ENCODE measurements at regions not wholly inside any gene's neighbourhood (a gene's known extent, or its start where the extent isn't known, plus 50 kb on each side); places are given as distances from the start of the nearest gene placed in this dataset.

DNA sequence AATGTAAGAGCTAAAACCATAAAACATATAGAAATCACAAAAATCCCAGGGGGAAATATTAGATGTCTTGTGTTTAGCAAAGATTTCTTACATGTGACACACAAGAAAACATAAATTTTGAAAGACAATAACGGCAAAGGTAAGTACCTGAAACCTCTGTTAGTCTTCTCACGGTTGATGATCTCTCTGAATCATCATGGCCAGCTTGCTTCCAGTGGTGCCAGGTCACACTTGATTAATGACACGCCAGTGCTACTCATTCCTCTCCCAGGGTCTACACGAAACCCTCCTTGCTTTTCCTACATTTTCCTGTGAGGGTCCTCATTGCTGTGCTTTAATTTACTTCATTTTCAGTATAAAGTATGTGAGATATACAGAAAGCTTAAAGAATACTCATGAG lies 114.4 kb upstream of the PARP11 start:
- no peak for DNase-seq

More for the DNA sequence above, 114.4 kb upstream of the PARP11 start:
- H2BK120ac ChIP-seq (ENCODE audit: low read depth, low read length) = no peak overlapping the region
- no peaks in the 10 kb centered on the region for H3K9me1 ChIP-seq (ENCODE audit: insufficient read depth, low read length)
- H2AFZ ChIP-seq (replicated peaks; ENCODE audit: low read length, poor library complexity) = no peak overlapping the region
- no peak overlapping the region for H4K91ac ChIP-seq (ENCODE audit: insufficient read depth, low read depth, low read length)
- no peak overlapping the region for H3K27ac ChIP-seq (ENCODE audit: insufficient read depth, low read length)
- H2AK9ac ChIP-seq (replicated peaks; ENCODE audit: low read depth, low read length, poor library complexity) = no peak overlapping the region
- TF ChIP-seq POLR2A (IDR thresholded peaks at IDR 0.05; ENCODE audit: low read depth, low read length) (no peak), NFE2L2 (IDR thresholded peaks at IDR 0.05; ENCODE audit: low read depth, low read length) (no peak), CEBPB (IDR thresholded peaks at IDR 0.05; ENCODE audit: low read depth, low read length) (no peak), SMC3 (IDR thresholded peaks at IDR 0.05; ENCODE audit: low read depth, low read length) (no peak), RCOR1 (IDR thresholded peaks at IDR 0.05; ENCODE audit: insufficient replicate concordance, low read length) (no peak), MAZ (IDR thresholded peaks at IDR 0.05; ENCODE audit: borderline replicate concordance, low read depth, low read length) (no peak), RFX5 (IDR thresholded peaks at IDR 0.05; ENCODE audit: low read depth, low read length) (no peak), BHLHE40 (IDR thresholded peaks at IDR 0.05; ENCODE audit: low read depth, low read length) (no peak), MAFK (IDR thresholded peaks at IDR 0.05; ENCODE audit: low read depth, low read length) (no peak), FOS (IDR thresholded peaks at IDR 0.05; ENCODE audit: low read depth, low read length) (no peak), CHD1 (IDR thresholded peaks at IDR 0.05; ENCODE audit: low read depth, low read length) (no peak), MXI1 (IDR thresholded peaks at IDR 0.05; ENCODE audit: borderline replicate concordance, low read depth, low read length) (no peak)
- TF ChIP-seq, protein P1, sequence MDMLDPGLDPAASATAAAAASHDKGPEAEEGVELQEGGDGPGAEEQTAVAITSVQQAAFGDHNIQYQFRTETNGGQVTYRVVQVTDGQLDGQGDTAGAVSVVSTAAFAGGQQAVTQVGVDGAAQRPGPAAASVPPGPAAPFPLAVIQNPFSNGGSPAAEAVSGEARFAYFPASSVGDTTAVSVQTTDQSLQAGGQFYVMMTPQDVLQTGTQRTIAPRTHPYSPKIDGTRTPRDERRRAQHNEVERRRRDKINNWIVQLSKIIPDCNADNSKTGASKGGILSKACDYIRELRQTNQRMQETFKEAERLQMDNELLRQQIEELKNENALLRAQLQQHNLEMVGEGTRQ (IDR thresholded peaks at IDR 0.05; ENCODE audit: low read depth, low read length) = no peak
- TF ChIP-seq, protein P2, sequence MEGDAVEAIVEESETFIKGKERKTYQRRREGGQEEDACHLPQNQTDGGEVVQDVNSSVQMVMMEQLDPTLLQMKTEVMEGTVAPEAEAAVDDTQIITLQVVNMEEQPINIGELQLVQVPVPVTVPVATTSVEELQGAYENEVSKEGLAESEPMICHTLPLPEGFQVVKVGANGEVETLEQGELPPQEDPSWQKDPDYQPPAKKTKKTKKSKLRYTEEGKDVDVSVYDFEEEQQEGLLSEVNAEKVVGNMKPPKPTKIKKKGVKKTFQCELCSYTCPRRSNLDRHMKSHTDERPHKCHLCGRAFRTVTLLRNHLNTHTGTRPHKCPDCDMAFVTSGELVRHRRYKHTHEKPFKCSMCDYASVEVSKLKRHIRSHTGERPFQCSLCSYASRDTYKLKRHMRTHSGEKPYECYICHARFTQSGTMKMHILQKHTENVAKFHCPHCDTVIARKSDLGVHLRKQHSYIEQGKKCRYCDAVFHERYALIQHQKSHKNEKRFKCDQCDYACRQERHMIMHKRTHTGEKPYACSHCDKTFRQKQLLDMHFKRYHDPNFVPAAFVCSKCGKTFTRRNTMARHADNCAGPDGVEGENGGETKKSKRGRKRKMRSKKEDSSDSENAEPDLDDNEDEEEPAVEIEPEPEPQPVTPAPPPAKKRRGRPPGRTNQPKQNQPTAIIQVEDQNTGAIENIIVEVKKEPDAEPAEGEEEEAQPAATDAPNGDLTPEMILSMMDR (conservative IDR thresholded peaks at IDR 0.05; ENCODE audit: low read depth, low read length) = no peak
- TF ChIP-seq, protein P3, sequence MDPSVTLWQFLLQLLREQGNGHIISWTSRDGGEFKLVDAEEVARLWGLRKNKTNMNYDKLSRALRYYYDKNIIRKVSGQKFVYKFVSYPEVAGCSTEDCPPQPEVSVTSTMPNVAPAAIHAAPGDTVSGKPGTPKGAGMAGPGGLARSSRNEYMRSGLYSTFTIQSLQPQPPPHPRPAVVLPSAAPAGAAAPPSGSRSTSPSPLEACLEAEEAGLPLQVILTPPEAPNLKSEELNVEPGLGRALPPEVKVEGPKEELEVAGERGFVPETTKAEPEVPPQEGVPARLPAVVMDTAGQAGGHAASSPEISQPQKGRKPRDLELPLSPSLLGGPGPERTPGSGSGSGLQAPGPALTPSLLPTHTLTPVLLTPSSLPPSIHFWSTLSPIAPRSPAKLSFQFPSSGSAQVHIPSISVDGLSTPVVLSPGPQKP (IDR thresholded peaks at IDR 0.05; ENCODE audit: borderline replicate concordance, low read depth, low read length) = no peak
- H2BK5ac ChIP-seq (ENCODE audit: low read depth, low read length, poor library complexity, severe bottlenecking) = no peak overlapping the region
- no peak overlapping the region for H2BK15ac ChIP-seq (ENCODE audit: low read depth, low read length)
- no peak overlapping the region for H3K4me3 ChIP-seq (ENCODE audit: insufficient read depth, low read depth, low read length)
- H3K4ac ChIP-seq (ENCODE audit: low read depth, low read length) = no peak overlapping the region
- H3K9me3 ChIP-seq (ENCODE audit: control insufficient read depth, insufficient read depth, low read length) = 0 out of 2 replicates have a peak, but pooled peaks cover 5% of the 10 kb centered on the region
- H4K8ac ChIP-seq (ENCODE audit: low read depth in 2 of 2, low read length in 2 of 2) = no peak overlapping the region
- no peaks in the 10 kb centered on the region for H3K4me1 ChIP-seq (ENCODE audit: control insufficient read depth, insufficient read depth, low read length)
- H3K9ac ChIP-seq (ENCODE audit: low read depth, low read length) = no peak overlapping the region
- H3K14ac ChIP-seq (replicated peaks; ENCODE audit: low read depth, low read length) = no peak overlapping the region
- H3K56ac ChIP-seq (ENCODE audit: extremely low read depth, insufficient read depth, low read length) = no peak overlapping the region
- H4K20me1 ChIP-seq (ENCODE audit: insufficient read depth, low read length) = no peaks in the 10 kb centered on the region
- no TSS peak for BruUV-seq (replicated peaks)
- ChIA-PET POLR2A (ENCODE audit: unreplicated experiment) (no interaction called here), CTCF (no interaction called here)
- H3K79me1 ChIP-seq (ENCODE audit: low read depth in 1 of 2, low read length in 2 of 2) = no peaks in the 10 kb centered on the region
- intact Hi-C loops (cut with micrococcal nuclease) = no loop called here
- H3K18ac ChIP-seq (ENCODE audit: low read depth, low read length) = no peak overlapping the region
- no peak overlapping the region for H2AK5ac ChIP-seq (ENCODE audit: low read depth, low read length)
- no CpG with 5 or more reads among the region's 4 CpGs for WGBS, 2 experiments (ENCODE audit: extremely low coverage in 2 of 2, insufficient read length in 1 of 2)
- H3K23ac ChIP-seq (ENCODE audit: low read depth, low read length) = no peak overlapping the region
- dilution Hi-C loops (cut with HindIII; ENCODE audit: low sequenced_read_pairs, unreplicated experiment) = no loop called here
- in situ Hi-C loops (cut with MboI; ENCODE audit: low sequenced_read_pairs) = no loop called here
- no peaks in the 10 kb centered on the region for H3K36me3 ChIP-seq (ENCODE audit: control insufficient read depth, insufficient read depth, low read length)
- H4K5ac ChIP-seq (ENCODE audit: low read depth, low read length) = no peak overlapping the region
- peaks cover 23% of the 10 kb centered on the region for H3K27me3 ChIP-seq (ENCODE audit: control insufficient read depth, insufficient read depth, low read length)
- H3K4me2 ChIP-seq (ENCODE audit: low read depth, low read length) = no peak overlapping the region
- H2BK20ac ChIP-seq (ENCODE audit: low read depth, low read length) = no peak overlapping the region
- ATAC-seq (ENCODE audit: low read depth) = no peak

All from IMR-90 (cell line).